ENCODE measurements at regions not wholly inside any gene's neighbourhood (a gene's known extent, or its start where the extent isn't known, plus 50 kb on each side); places are given as distances from the start of the nearest gene placed in this dataset.

DNA sequence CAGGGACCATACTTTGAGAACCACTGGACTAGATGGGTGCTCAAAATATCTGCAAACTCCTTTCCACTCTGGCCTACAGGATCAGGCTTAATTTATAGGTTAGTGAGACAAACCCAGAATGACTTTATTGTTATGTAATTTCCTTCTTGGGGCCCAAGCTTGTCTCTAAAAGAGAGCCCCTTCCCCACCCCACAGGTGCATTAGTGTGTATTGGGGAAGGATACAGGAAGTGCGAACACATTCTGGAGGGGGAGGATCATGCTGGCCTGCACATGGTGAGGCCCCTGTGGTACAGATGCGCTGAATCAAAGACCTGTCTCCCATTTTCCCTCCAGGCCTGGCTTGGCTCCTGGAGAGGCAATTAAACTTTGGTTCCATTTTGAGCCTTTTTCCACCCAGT is 273.0 kb upstream of the LRTM1 start:
- DNase-seq (ENCODE audit: low read depth, low spot score) (no peak), FAIRE-seq (no peak), ATAC-seq (no peak)
- no peaks in the 10 kb centered on the region for H3K4me1 ChIP-seq (ENCODE audit: control insufficient read depth, insufficient read depth, low read length)
- in situ Hi-C loops (cut with MboI) (no loop called here), intact Hi-C loops (cut with micrococcal nuclease; ENCODE audit: unreplicated experiment) (no loop called here)
- no peak overlapping the region for H3K27ac ChIP-seq (ENCODE audit: control insufficient read depth, insufficient read depth)
- H3K4me3 ChIP-seq: no peak overlapping the region
- no peak overlapping the region for H2AFZ ChIP-seq (ENCODE audit: control insufficient read depth, low read depth, low read length)
- H3K36me3 ChIP-seq (ENCODE audit: control insufficient read depth in 2 of 2, insufficient read depth in 2 of 2, low read length in 1 of 2): no peaks in the 10 kb centered on the region
- peaks cover 0 to 3% of the 10 kb centered on the region in 2 experiments; a peak in 1 of 4 replicates for H3K27me3 ChIP-seq (replicated peaks in 1 of 2; ENCODE audit: control insufficient read depth in 2 of 2, insufficient read depth in 2 of 2, low read length in 1 of 2)
- H3K79me2 ChIP-seq (ENCODE audit: control insufficient read depth, insufficient read depth, low read length): no peaks in the 10 kb centered on the region
- 32% methylated on average over 2 of the region's 2 CpGs for WGBS (ENCODE audit: insufficient coverage, insufficient replicate concordance, low lambda C conversion rate, missing lambda C conversion rate)
- RAD21 ChIA-PET (ENCODE audit: unreplicated experiment): no interaction called here
- CTCF ChIA-PET: no interaction called here
- TF ChIP-seq POLR2A (IDR thresholded peaks at IDR 0.05; ENCODE audit: low read depth, low read length) (no peak), SP1 (IDR thresholded peaks at IDR 0.05; ENCODE audit: low read depth, low read length) (no peak), BCL11A (IDR thresholded peaks at IDR 0.05; ENCODE audit: low read depth, low read length) (no peak), NR2C1 (IDR thresholded peaks at IDR 0.05) (no peak), MYB (IDR thresholded peaks at IDR 0.05; ENCODE audit: borderline replicate concordance, low read depth, low read length) (no peak), NBN (IDR thresholded peaks at IDR 0.05) (no peak), RAD51 (IDR thresholded peaks at IDR 0.05) (no peak), PML (IDR thresholded peaks at IDR 0.05; ENCODE audit: low read length) (no peak)
- H3K9me3 ChIP-seq (replicated peaks; ENCODE audit: control insufficient read depth, insufficient read depth, low read length): no peaks in the 10 kb centered on the region
- no peaks in the 10 kb centered on the region; the same call in 1 of the 2 replicates for H4K20me1 ChIP-seq (ENCODE audit: control insufficient read depth, insufficient read depth)
- H3K9ac ChIP-seq (ENCODE audit: control insufficient read depth, insufficient read depth, low read length): no peak overlapping the region
- BruUV-seq (replicated peaks): no TSS peak
- H3K4me2 ChIP-seq (ENCODE audit: control insufficient read depth, insufficient read depth): no peak overlapping the region
- SMC1A ChIA-PET (ENCODE audit: uncharacterized antibody, unreplicated experiment): no interaction called here
- POLR2A ChIA-PET: no interaction called here

- Histone ChIP-seq H3K4me2 (ENCODE audit: control insufficient read depth, insufficient read depth) (no peak overlapping the region), H3K4me1 (ENCODE audit: control insufficient read depth, insufficient read depth, low read length) (no peaks in the 10 kb centered on the region), H3K79me2 (ENCODE audit: control insufficient read depth, insufficient read depth, low read length) (no peaks in the 10 kb centered on the region), H4K20me1 (ENCODE audit: control insufficient read depth, insufficient read depth) (no peaks in the 10 kb centered on the region), H3K9me3 (replicated peaks; ENCODE audit: control insufficient read depth, insufficient read depth, low read length) (no peaks in the 10 kb centered on the region), H2AFZ (ENCODE audit: control insufficient read depth, low read depth, low read length) (no peak overlapping the region), H3K4me3 (no peak overlapping the region), H3K9ac (ENCODE audit: control insufficient read depth, insufficient read depth, low read length) (no peak overlapping the region), H3K36me3 (ENCODE audit: control insufficient read depth in 2 of 2, insufficient read depth in 2 of 2, low read length in 1 of 2) (no peaks in the 10 kb centered on the region), H3K27me3 (replicated peaks in 1 of 2; ENCODE audit: control insufficient read depth in 2 of 2, insufficient read depth in 2 of 2, low read length in 1 of 2) (0 out of 4 replicates have a peak, but pooled peaks cover 0 to 3% of the 10 kb centered on the region in 2 experiments), H3K27ac (ENCODE audit: control insufficient read depth, insufficient read depth) (no peak overlapping the region)
- 19% methylated on average over 4 of the region's 4 CpGs for WGBS (ENCODE audit: insufficient coverage, insufficient replicate concordance, low lambda C conversion rate, missing lambda C conversion rate)
- ATAC-seq: no peak
- DNase-seq (ENCODE audit: low read depth, low spot score): no peak
- TF ChIP-seq ZNF24 (IDR thresholded peaks at IDR 0.05): no peak
- TF ChIP-seq EGR1 (IDR thresholded peaks at IDR 0.05; ENCODE audit: borderline replicate concordance in 1 of 2, low read depth in 2 of 2, low read length in 2 of 2): no peak
- TF ChIP-seq RELA (IDR thresholded peaks at IDR 0.05; ENCODE audit: borderline replicate concordance, partially characterized antibody): no peak
- no peak for TF ChIP-seq E4F1 (IDR thresholded peaks at IDR 0.05; ENCODE audit: borderline replicate concordance, partially characterized antibody)
- TF ChIP-seq RB1 (IDR thresholded peaks at IDR 0.05; ENCODE audit: borderline replicate concordance): no peak
- CTCF ChIA-PET: no interaction called here
- no peak for FAIRE-seq
- POLR2A ChIA-PET: no interaction called here
- in situ Hi-C loops (cut with MboI): no loop called here
- intact Hi-C loops (cut with micrococcal nuclease; ENCODE audit: unreplicated experiment): no loop called here
- RAD21 ChIA-PET (ENCODE audit: unreplicated experiment): no interaction called here
- SMC1A ChIA-PET (ENCODE audit: uncharacterized antibody, unreplicated experiment): no interaction called here
- BruUV-seq (replicated peaks): no TSS peak
Observed at GRCh38 chr3:55198554-55198953, 270.7 kb upstream of the LRTM1 start.

All from GM12878 (cell line).